ENCODE measurements at regions not wholly inside any gene's neighbourhood (a gene's known extent, or its start where the extent isn't known, plus 50 kb on each side); places are given as distances from the start of the nearest gene placed in this dataset.

GRCh38 chr10:118114992-118115391, 68.3 kb upstream of the RAB11FIP2 start:
- DNase-seq = no peak
- intact Hi-C loops (cut with DNase I) = no loop called here

GRCh38 chr10:118112543-118113125, 65.9 kb upstream of the RAB11FIP2 start:
- DNase-seq = no peak
- intact Hi-C loops (cut with DNase I) = no loop called here

- DNase-seq = no peak
- intact Hi-C loops (cut with DNase I) = no loop called here
These were observed 64.0 kb upstream of the RAB11FIP2 start for GRCh38 chr10:118110750-118111149.

GRCh38 chr10:118108194-118109026, 61.7 kb upstream of the RAB11FIP2 start:
- DNase-seq = peak in 6 of 42 donors; percentile 12 to 29 (median 13)
- intact Hi-C loops (cut with DNase I) = no loop called here

GRCh38 chr10:118107541-118107940, 60.8 kb upstream of the RAB11FIP2 start:
- intact Hi-C loops (cut with DNase I) = no loop called here

GRCh38 chr10:118107040-118107439, 60.3 kb upstream of the RAB11FIP2 start:
- intact Hi-C loops (cut with DNase I) = no loop called here

More at GRCh38 chr10:118107541-118107940, 60.8 kb upstream of the RAB11FIP2 start:
- DNase-seq = no peak

GRCh38 chr10:118106426-118106825, 59.7 kb upstream of the RAB11FIP2 start:
- intact Hi-C loops (cut with DNase I) = no loop called here
- DNase-seq = peak in 1 of 42 donors; percentile 13

More at GRCh38 chr10:118107040-118107439, 60.3 kb upstream of the RAB11FIP2 start:
- no peak for DNase-seq

GRCh38 chr10:118102121-118102520, 55.4 kb upstream of the RAB11FIP2 start:
- DNase-seq = no peak
- intact Hi-C loops (cut with DNase I) = no loop called here

- intact Hi-C loops (cut with DNase I) = no loop called here
- no peak for DNase-seq
These were observed 54.8 kb upstream of the RAB11FIP2 start for GRCh38 chr10:118101501-118101900.
